RWPE2 (cell line): ENCODE measurements at regions not wholly inside any gene's neighbourhood (a gene's known extent, or its start where the extent isn't known, plus 50 kb on each side); places are given as distances from the start of the nearest gene placed in this dataset.

Source experiments
- ATAC-seq: fragments of 200-7000 bp; cut with Tn5 transposase; 3 replicates; pipeline ENCODE4 v1.9.1; 2021; ENCODE audit warnings: low read depth
- DNase-seq: peaks from one replicate; pipeline ENCODE4 v3.0.0-alpha.2; 2020; ENCODE audit warnings: low spot score
- H3K27ac ChIP-seq: fragments of 450-650 bp; 2 replicates; pipeline ENCODE4 v1.5.1; 2017; ENCODE audit warnings: mild to moderate bottlenecking; ENCODE audit not compliant: poor library complexity, severe bottlenecking
- H3K27me3 ChIP-seq: fragments of 250-450 bp; sonication (Bioruptor Pico); 2 replicates; pipeline ENCODE4 v1.5.1; 2021; ENCODE audit warnings: mild to moderate bottlenecking, moderate library complexity; ENCODE audit not compliant: insufficient read depth, poor library complexity, severe bottlenecking
- H3K36me3 ChIP-seq: fragments of 250-450 bp; sonication (Bioruptor Pico); 2 replicates; pipeline ENCODE4 v1.5.1; 2020; ENCODE audit warnings: low read depth, mild to moderate bottlenecking, moderate library complexity
- H3K4me1 ChIP-seq: fragments of 250-450 bp; sonication (Bioruptor Pico); 2 replicates; pipeline ENCODE4 v1.5.1; 2021; ENCODE audit warnings: mild to moderate bottlenecking, moderate library complexity; ENCODE audit not compliant: insufficient read depth, poor library complexity, severe bottlenecking
- H3K4me3 ChIP-seq: fragments of 250-450 bp; sonication (Bioruptor Pico); 2 replicates; pipeline ENCODE4 v1.5.1; 2021; ENCODE audit warnings: mild to moderate bottlenecking, moderate library complexity; ENCODE audit not compliant: severe bottlenecking
- H3K9me3 ChIP-seq: fragments of 250-450 bp; sonication (Bioruptor Pico); 2 replicates; pipeline ENCODE4 v1.5.1; 2021; ENCODE audit warnings: mild to moderate bottlenecking, moderate library complexity; ENCODE audit not compliant: severe bottlenecking
- TF ChIP-seq, protein P1 (sequence below): fragments of 450-650 bp; IDR thresholded peaks from one replicate; pipeline ENCODE4 v1.5.1; 2017; ENCODE audit warnings: mild to moderate bottlenecking, moderate library complexity; ENCODE audit not compliant: poor library complexity, severe bottlenecking

- Histone ChIP-seq H3K9me3 (no peaks in the 10 kb centered on the region), H3K4me1 (peaks cover 17% of the 10 kb centered on the region), H3K27me3 (no peaks in the 10 kb centered on the region), H3K36me3 (no peaks in the 10 kb centered on the region), H3K27ac (peak overlapping the region; percentile 82), H3K4me3 (no peak overlapping the region)
- TF ChIP-seq, protein P1, sequence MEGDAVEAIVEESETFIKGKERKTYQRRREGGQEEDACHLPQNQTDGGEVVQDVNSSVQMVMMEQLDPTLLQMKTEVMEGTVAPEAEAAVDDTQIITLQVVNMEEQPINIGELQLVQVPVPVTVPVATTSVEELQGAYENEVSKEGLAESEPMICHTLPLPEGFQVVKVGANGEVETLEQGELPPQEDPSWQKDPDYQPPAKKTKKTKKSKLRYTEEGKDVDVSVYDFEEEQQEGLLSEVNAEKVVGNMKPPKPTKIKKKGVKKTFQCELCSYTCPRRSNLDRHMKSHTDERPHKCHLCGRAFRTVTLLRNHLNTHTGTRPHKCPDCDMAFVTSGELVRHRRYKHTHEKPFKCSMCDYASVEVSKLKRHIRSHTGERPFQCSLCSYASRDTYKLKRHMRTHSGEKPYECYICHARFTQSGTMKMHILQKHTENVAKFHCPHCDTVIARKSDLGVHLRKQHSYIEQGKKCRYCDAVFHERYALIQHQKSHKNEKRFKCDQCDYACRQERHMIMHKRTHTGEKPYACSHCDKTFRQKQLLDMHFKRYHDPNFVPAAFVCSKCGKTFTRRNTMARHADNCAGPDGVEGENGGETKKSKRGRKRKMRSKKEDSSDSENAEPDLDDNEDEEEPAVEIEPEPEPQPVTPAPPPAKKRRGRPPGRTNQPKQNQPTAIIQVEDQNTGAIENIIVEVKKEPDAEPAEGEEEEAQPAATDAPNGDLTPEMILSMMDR = no peak
- DNase-seq (peak; percentile 89), ATAC-seq (peak; percentile 97)
These were observed 163.9 kb downstream of the ARRDC3 start for GRCh38 chr5:91219091-91219802.

- no peak for DNase-seq
- Histone ChIP-seq H3K27ac (no peak overlapping the region), H3K4me1 (peaks cover 21% of the 10 kb centered on the region), H3K9me3 (no peaks in the 10 kb centered on the region), H3K36me3 (no peaks in the 10 kb centered on the region), H3K27me3 (no peaks in the 10 kb centered on the region), H3K4me3 (no peak overlapping the region)
- ATAC-seq = no peak
- TF ChIP-seq, protein P1 = no peak
These were observed 165.3 kb downstream of the ARRDC3 start for GRCh38 chr5:91217859-91218258.

DNA sequence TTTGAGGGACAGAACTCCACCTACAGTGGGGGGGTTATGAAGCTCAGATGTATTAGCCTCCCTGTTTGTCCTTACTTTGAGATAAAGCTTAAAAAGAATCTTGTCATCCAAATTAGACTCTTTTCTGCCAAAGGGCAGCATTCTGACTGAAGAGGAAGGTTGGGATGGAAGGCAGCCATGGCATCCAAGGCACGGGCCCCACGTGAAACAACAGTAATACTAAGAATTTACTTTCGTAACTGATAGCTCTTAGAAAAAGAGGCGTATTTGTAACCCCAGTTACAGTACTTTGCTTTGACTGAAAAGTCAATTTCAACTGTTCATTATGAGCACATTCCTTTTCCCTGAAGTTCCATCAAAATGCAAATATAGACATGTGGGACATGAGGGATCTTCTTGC, 168.5 kb downstream of the ARRDC3 start:
- Histone ChIP-seq H3K36me3 (no peaks in the 10 kb centered on the region), H3K9me3 (no peaks in the 10 kb centered on the region), H3K4me1 (peaks cover 19% of the 10 kb centered on the region), H3K27ac (no peak overlapping the region), H3K4me3 (no peak overlapping the region), H3K27me3 (no peaks in the 10 kb centered on the region)
- TF ChIP-seq, protein P1 = no peak
- no peak for ATAC-seq
- DNase-seq = no peak
